CD4-positive, alpha-beta memory T cell (primary cell): ENCODE measurements at regions not wholly inside any gene's neighbourhood (a gene's known extent, or its start where the extent isn't known, plus 50 kb on each side); places are given as distances from the start of the nearest gene placed in this dataset.
A peak's percentile ranks its signal among the peaks of the same experiment; 100 is the strongest.
"Not testable (repeated sequence)": the region's sequence is repeated elsewhere in the genome, so short reads cannot be mapped to it uniquely, and the experiment has no call there.

Source experiments
- CTCF ChIA-PET: fragments of 350-600 bp; sonication (Branson Sonifier 250); formaldehyde crosslinking; loops from one replicate; lab custom pipeline; 2021; ENCODE audit warnings: inconsistent platforms; ENCODE audit not compliant: partially characterized antibody; lab: Charles Lee
- POLR2A ChIA-PET: fragments of 350-600 bp; sonication (Branson Sonifier 250); formaldehyde crosslinking; loops from one replicate; lab custom pipeline; 2021; ENCODE audit not compliant: partially characterized antibody; lab: Charles Lee
- DNase-seq, 5 donors: peaks; one replicate each; pipeline versions ENCODE4 v3.0.0 to v3.0.0-alpha.2; 2020 to 2022; ENCODE audit warnings: mixed read lengths in 1 of 5
- H3K27ac ChIP-seq: one replicate; pipeline ENCODE4 v1.7.0; 2013; ENCODE audit warnings: low read depth, low read length
- H3K27me3 ChIP-seq: 2 replicates; pipeline ENCODE4 v1.7.0; 2013; ENCODE audit warnings: mild to moderate bottlenecking, low read length, moderate library complexity; ENCODE audit not compliant: insufficient read depth
- H3K36me3 ChIP-seq: 2 replicates; pipeline ENCODE4 v1.7.0; 2013; ENCODE audit warnings: mild to moderate bottlenecking, low read length, moderate library complexity; ENCODE audit not compliant: insufficient read depth
- H3K4me1 ChIP-seq: 2 replicates; pipeline ENCODE4 v1.7.0; 2013; ENCODE audit warnings: mild to moderate bottlenecking, low read length, moderate library complexity; ENCODE audit not compliant: insufficient read depth
- H3K4me3 ChIP-seq, 2 donors: one replicate each; pipeline ENCODE4 v1.7.0; 2013; ENCODE audit warnings: low read length in 2 of 2, mild to moderate bottlenecking in 1 of 2
- H3K9me3 ChIP-seq, 2 donors: one replicate each; pipeline ENCODE4 v1.7.0; 2013; ENCODE audit warnings: low read length in 2 of 2, control low read depth in 1 of 2; ENCODE audit not compliant: control insufficient read depth in 1 of 2
- H3K27ac Mint-ChIP-seq, 7 donors: one replicate each; pipeline ENCODE4 v1.8.0; 2020 to 2021; ENCODE audit warnings: mixed read lengths in 7 of 7, mild to moderate bottlenecking in 6 of 7, inconsistent platforms in 3 of 7, moderate library complexity in 3 of 7
- H3K27me3 Mint-ChIP-seq, 2 donors: one replicate each; pipeline ENCODE4 v1.8.0; 2020 to 2021; ENCODE audit warnings: mixed read lengths in 2 of 2
- H3K36me3 Mint-ChIP-seq, 2 donors: one replicate each; pipeline ENCODE4 v1.8.0; 2020 to 2021; ENCODE audit warnings: mixed read lengths in 2 of 2, inconsistent platforms in 1 of 2, mild to moderate bottlenecking in 1 of 2
- H3K4me1 Mint-ChIP-seq, 4 donors: one replicate each; pipeline ENCODE4 v1.8.0; 2020 to 2021; ENCODE audit warnings: mixed read lengths in 4 of 4, mild to moderate bottlenecking in 1 of 4
- H3K4me3 Mint-ChIP-seq, 8 donors: one replicate each; pipeline ENCODE4 v1.8.0; 2020 to 2021; ENCODE audit warnings: mixed read lengths in 8 of 8, mild to moderate bottlenecking in 7 of 8, moderate library complexity in 6 of 8, inconsistent platforms in 3 of 8
- H3K9me3 Mint-ChIP-seq, 8 donors: one replicate each; pipeline ENCODE4 v1.8.0; 2020 to 2021; ENCODE audit warnings: mixed read lengths in 8 of 8, mild to moderate bottlenecking in 5 of 8, inconsistent platforms in 3 of 8, moderate library complexity in 1 of 8
- intact Hi-C: fragments of 100-400 bp; cut with micrococcal nuclease; formaldehyde crosslinking; loops from one replicate; pipeline ENCODE4 v1.15.1; 2023

DNA sequence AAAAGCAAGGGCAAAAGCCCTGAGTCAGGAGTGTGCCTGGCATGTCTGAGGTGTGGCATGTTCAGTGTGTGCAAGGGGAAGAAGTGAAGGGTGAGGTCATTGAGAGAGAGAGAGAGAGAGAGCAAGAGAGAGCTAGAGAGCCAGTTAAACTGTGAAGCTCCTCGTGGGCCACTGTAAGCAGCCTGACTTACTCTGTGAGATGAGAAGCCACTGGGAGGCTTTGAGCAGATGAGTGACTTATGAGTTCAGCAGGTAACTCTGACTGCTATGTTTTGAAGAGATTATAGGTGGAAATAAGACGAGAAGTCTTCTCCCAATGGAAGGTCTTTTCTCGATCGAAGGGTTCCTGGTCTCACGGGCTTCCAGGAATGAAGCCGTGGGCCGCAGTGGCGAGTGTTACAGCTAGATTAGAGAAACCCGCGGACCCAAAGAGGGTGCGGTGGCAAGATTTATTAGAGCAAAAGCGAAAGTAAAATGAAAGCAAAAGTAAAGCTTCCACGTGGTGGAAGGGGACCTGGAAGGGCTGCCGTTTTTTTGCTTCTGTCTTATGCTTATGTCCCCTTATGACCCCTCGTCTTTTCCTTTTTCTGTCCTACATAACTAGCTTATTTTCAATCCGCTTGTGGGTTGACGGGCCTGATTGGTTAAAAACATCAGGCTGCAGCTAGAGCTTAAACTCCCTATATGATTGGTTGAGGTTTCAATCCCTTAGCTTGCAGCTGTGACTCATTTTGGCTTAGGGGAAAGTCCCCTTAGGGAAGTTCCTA lies 323.1 kb upstream of the FAM78B start:
- Histone ChIP-seq H3K36me3 (no peaks in the 10 kb centered on the region), H3K4me3 (peak overlapping the region; percentile 20 to 68), H3K27me3 (no peaks in the 10 kb centered on the region), H3K27ac (peak overlapping the region; percentile 80), H3K4me1 (peaks cover 23% of the 10 kb centered on the region), H3K9me3 (no peaks in the 10 kb centered on the region)
- Mint-ChIP-seq H3K27me3 (peaks cover 1 to 5% of the 10 kb centered on the region in 2 donors), H3K27ac (no peak overlapping the region), H3K4me1 (peaks cover 0 to 18% (median 7%) of the 10 kb centered on the region in 4 donors), H3K4me3 (no peak overlapping the region), H3K9me3 (peaks cover 0 to 3% (median under 1%) of the 10 kb centered on the region in 8 donors), H3K36me3 (no peaks in the 10 kb centered on the region)
- ChIA-PET POLR2A (interaction anchor here (0.6 to 2.2 kb wide), 7 partner anchors 9 to 892 kb away, joined by 3 to 8 read pairs (median 5); partner anchors contain the start of gene POGK), CTCF (interaction anchor here (1.0 to 6.2 kb wide), 5 partner anchors 10 to 1593 kb away, joined by 3 to 81 read pairs (median 3); no protein-coding TSS in a partner anchor)
- DNase-seq, result peak; percentile 56 to 70 (median 62)
- intact Hi-C loops, result loop anchor here (10.0 kb wide), 1 partner anchor 405 kb away; no protein-coding TSS in a partner anchor

DNA sequence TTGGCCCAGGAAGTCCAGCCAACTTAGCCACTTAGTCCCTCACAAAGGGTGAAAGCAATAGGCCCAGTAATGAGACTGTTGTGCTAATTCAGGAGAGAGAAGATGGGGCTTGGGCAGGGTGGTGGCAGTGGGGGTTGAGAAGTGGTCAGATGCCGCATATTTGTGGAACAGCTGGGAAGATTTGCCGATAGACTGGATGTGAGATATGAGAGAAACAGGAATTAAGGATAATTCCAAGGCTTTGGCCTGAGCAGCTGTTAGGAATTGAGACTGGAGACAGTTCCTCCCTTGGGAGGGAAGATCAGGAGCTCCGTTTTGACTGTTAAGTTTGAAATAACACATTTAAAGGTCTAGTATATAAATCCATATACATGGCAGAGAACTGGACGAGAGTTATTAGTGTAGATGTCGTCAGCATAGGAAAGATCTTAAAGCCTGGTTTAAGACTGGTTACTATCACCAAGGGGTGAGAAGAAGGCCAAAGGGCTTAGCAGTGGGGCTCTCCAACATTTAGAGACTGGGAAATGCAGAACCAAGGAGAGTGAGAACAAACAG lies 323.7 kb upstream of the FAM78B start:
- DNase-seq, result no peak
- Histone ChIP-seq H3K4me1 (peaks cover 23% of the 10 kb centered on the region), H3K27me3 (no peaks in the 10 kb centered on the region), H3K4me3 (peak overlapping the region; percentile 20 to 68), H3K9me3 (no peaks in the 10 kb centered on the region), H3K27ac (peak overlapping the region; percentile 80), H3K36me3 (no peaks in the 10 kb centered on the region)
- peaks cover 2 to 5% of the 10 kb centered on the region in 2 donors for H3K27me3 Mint-ChIP-seq
- POLR2A ChIA-PET, result interaction anchor here (0.7 to 2.2 kb wide), 5 partner anchors 10 to 793 kb away, joined by 5 to 8 read pairs (median 5); partner anchors contain the start of gene POGK
- peaks cover 0 to 18% (median 7%) of the 10 kb centered on the region in 4 donors for H3K4me1 Mint-ChIP-seq
- CTCF ChIA-PET, result interaction anchor here (1.0 to 6.2 kb wide), 5 partner anchors 11 to 1592 kb away, joined by 3 to 81 read pairs (median 3); no protein-coding TSS in a partner anchor
- intact Hi-C loops, result no loop called here
- no peaks in the 10 kb centered on the region for H3K36me3 Mint-ChIP-seq
- peaks cover 0 to 5% (median under 1%) of the 10 kb centered on the region in 8 donors for H3K9me3 Mint-ChIP-seq
- no peak overlapping the region for H3K27ac Mint-ChIP-seq
- no peak overlapping the region for H3K4me3 Mint-ChIP-seq

DNA sequence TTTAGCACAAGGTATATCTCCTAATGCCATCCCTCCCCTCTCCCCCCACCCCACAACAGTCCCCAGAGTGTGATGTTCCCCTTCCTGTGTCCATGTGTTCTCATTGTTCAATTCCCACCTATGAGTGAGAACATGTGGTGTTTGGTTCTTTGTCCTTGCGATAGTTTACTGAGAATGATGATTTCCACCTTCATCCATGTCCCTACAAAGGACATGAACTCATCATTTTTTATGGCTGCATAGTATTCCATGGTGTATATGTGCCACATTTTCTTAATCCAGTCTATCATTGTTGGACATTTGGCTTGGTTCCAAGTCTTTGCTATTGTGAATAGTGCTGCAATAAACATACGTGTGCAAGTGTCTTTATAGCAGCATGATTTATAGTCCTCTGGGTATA lies 327.0 kb upstream of the FAM78B start:
- intact Hi-C loops, H3K36me3 Mint-ChIP-seq, POLR2A ChIA-PET: not testable (repeated sequence)

DNA sequence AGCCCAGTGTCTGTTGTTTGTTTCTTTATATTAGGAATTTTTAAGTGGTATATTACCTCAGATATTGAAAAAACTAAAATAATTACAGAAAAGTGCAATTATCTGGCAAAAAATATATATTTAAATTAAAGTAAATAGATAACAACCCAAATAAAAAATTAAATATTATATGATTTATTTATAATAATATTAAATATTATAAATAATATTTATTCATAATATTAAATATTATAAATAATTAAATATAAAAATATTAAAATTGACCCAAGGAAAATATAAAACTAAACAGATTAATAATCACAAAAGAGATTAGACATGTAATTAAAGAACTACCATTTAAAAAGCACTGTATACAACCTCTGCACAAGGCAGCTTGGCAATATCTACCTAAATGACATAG lies 331.9 kb upstream of the POGK start:
- H3K4me1 Mint-ChIP-seq, result no peaks in the 10 kb centered on the region
- H3K27ac Mint-ChIP-seq, result no peak overlapping the region

More for the DNA sequence above, 327.0 kb upstream of the FAM78B start:
- H3K27me3 ChIP-seq, H3K4me3 Mint-ChIP-seq, H3K27me3 Mint-ChIP-seq, H3K27ac Mint-ChIP-seq, H3K9me3 ChIP-seq, DNase-seq, H3K36me3 ChIP-seq, CTCF ChIA-PET, H3K4me1 Mint-ChIP-seq, H3K27ac ChIP-seq, H3K4me3 ChIP-seq, H3K9me3 Mint-ChIP-seq: not testable (repeated sequence)
- peaks cover 16% of the 10 kb centered on the region for H3K4me1 ChIP-seq

DNA sequence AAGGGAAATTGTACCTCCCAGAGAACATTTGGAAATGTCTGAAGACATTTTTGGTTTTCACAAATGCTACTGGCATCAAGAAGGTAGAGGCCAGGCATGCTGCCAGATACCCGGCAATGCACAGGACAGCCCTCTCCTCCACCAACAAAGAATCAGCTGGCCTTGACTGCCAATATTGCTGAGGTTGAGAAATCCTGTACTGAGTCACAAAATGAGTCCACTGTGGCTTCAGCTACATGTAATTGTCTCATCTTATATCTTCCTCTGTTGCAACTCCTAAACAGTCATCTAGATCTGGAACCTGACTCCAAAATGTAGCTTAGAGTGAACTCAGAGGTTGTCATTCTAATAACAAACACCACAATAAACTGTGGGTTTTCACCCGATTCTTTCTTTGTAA lies 327.5 kb upstream of the POGK start:
- H3K4me1 Mint-ChIP-seq, result no peaks in the 10 kb centered on the region
- H3K9me3 Mint-ChIP-seq, result peaks cover 0 to 7% (median 4%) of the 10 kb centered on the region in 8 donors
- H3K36me3 Mint-ChIP-seq, result peaks cover 0 to 2% of the 10 kb centered on the region in 2 donors
- H3K4me3 Mint-ChIP-seq, result no peak overlapping the region
- Histone ChIP-seq H3K36me3 (no peaks in the 10 kb centered on the region), H3K27me3 (no peaks in the 10 kb centered on the region), H3K9me3 (no peaks in the 10 kb centered on the region), H3K4me1 (no peaks in the 10 kb centered on the region), H3K4me3 (no peak overlapping the region), H3K27ac (no peak overlapping the region)
- CTCF ChIA-PET, result interaction anchor here (1.4 kb wide), 1 partner anchor 33 kb away, joined by 3 read pairs; no protein-coding TSS in a partner anchor
- intact Hi-C loops, result no loop called here
- peaks cover 6 to 8% of the 10 kb centered on the region in 2 donors for H3K27me3 Mint-ChIP-seq
- POLR2A ChIA-PET, result no interaction called here
- no peak overlapping the region for H3K27ac Mint-ChIP-seq
- no peak for DNase-seq

More for the DNA sequence above, 331.9 kb upstream of the POGK start:
- H3K27ac ChIP-seq, result no peak overlapping the region
- Mint-ChIP-seq H3K4me3 (no peak overlapping the region), H3K27me3 (peaks cover 4% of the 10 kb centered on the region in 2 donors), H3K9me3 (peaks cover 0 to 3% (median 0%) of the 10 kb centered on the region in 8 donors), H3K36me3 (no peaks in the 10 kb centered on the region)
- ChIA-PET CTCF (interaction anchor here (1.7 kb wide), 1 partner anchor 29 kb away, joined by 4 read pairs; no protein-coding TSS in a partner anchor), POLR2A (interaction anchor here (0.8 kb wide), 1 partner anchor 18 kb away, joined by 4 read pairs; no protein-coding TSS in a partner anchor)
- H3K27me3 ChIP-seq, result no peaks in the 10 kb centered on the region
- DNase-seq, result no peak
- H3K36me3 ChIP-seq, result no peaks in the 10 kb centered on the region
- no peaks in the 10 kb centered on the region for H3K4me1 ChIP-seq
- no peak overlapping the region for H3K4me3 ChIP-seq
- intact Hi-C loops, result no loop called here
- H3K9me3 ChIP-seq, result no peaks in the 10 kb centered on the region

DNA sequence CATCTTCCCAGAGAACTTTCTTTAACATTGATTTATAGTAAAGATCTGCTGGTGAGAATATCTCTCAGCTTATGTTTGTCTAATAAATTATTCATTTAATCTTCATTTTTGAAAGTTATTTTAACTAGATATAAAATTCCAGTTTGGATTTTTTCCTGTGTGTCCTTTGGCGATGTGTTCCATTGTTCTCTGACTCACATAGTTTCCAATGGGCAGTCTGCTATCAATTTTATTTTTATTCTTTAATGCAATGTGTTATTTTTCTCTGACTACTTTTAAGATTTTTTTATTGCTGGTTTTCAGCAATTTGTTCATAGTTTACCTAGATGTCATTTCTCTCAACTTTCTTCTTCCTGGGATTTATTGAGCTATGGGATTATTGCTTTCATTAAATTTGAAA lies 325.2 kb upstream of the POGK start:
- H3K4me3 ChIP-seq, result no peak overlapping the region
- intact Hi-C loops, result no loop called here
- no peaks in the 10 kb centered on the region for H3K36me3 ChIP-seq
- peaks cover 0 to 2% of the 10 kb centered on the region in 2 donors for H3K36me3 Mint-ChIP-seq
- no peaks in the 10 kb centered on the region for H3K4me1 Mint-ChIP-seq
- no peaks in the 10 kb centered on the region for H3K9me3 ChIP-seq
- no peak overlapping the region for H3K27ac ChIP-seq
- peaks cover 6 to 13% of the 10 kb centered on the region in 2 donors for H3K27me3 Mint-ChIP-seq
- H3K4me1 ChIP-seq, result no peaks in the 10 kb centered on the region
- H3K4me3 Mint-ChIP-seq, result no peak overlapping the region
- no peak for DNase-seq
- H3K27ac Mint-ChIP-seq, result no peak overlapping the region
- POLR2A ChIA-PET, result no interaction called here
- H3K9me3 Mint-ChIP-seq, result peaks cover 0 to 7% (median 4%) of the 10 kb centered on the region in 8 donors
- no peaks in the 10 kb centered on the region for H3K27me3 ChIP-seq
- CTCF ChIA-PET, result no interaction called here

GRCh38 chr1:166527752-166528151 lies 311.5 kb upstream of the POGK start:
- Histone ChIP-seq H3K9me3 (no peaks in the 10 kb centered on the region), H3K27me3 (no peaks in the 10 kb centered on the region), H3K4me1 (no peaks in the 10 kb centered on the region), H3K4me3 (no peak overlapping the region), H3K36me3 (no peaks in the 10 kb centered on the region), H3K27ac (no peak overlapping the region)
- Mint-ChIP-seq H3K27me3 (peaks cover 0 to 7% of the 10 kb centered on the region in 2 donors), H3K4me3 (no peak overlapping the region), H3K36me3 (no peaks in the 10 kb centered on the region), H3K27ac (no peak overlapping the region), H3K4me1 (no peaks in the 10 kb centered on the region), H3K9me3 (peaks cover 0 to 4% (median 2%) of the 10 kb centered on the region in 8 donors)
- DNase-seq, result no peak
- intact Hi-C loops, result no loop called here
- POLR2A ChIA-PET, result no interaction called here
- CTCF ChIA-PET, result no interaction called here
